GM20000 (cell line): ENCODE measurements at regions not wholly inside any gene's neighbourhood (a gene's known extent, or its start where the extent isn't known, plus 50 kb on each side); places are given as distances from the start of the nearest gene placed in this dataset.

ENCODE experiments used
- DNase-seq: peaks from one replicate; pipeline ENCODE4 v3.0.0; 2012; ENCODE audit warnings: low spot score
- CTCF ChIP-seq: IDR thresholded peaks from 2 replicates; pipeline ENCODE4 v1.5.1; 2012; ENCODE audit warnings: mild to moderate bottlenecking, control low read depth; ENCODE audit errors: extremely low read depth, missing control alignments

DNA sequence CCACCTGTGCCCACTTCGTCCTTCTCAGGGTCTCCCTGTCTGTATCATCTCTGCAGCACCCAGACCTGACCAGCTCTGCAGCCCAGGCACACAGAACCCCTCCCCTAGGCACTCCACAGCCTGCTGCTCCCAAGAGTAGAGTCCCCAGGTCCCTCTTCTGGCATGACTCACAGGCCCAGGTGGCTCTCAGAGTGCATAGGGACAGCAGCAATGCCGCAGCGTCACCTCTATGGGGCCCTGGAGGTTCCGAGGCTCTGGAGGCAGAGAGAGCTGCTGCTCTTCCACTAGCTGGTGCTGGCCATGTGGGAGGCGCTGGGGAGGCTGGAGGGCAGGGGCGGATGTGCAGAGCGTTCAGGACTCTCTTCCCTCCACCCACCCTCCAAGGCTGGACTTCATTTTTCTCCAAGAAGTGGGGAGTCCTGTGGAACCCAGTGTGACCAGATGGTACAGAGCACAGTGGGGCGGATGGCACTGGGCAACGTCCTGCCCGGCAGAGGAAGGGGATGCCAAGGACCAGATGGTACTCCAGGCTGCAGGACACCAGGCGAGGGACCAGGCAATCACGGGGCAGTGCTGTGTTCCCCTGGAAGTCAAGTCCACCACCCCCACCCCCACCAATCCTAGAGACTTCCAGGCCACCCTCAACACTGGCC, 151.7 kb downstream of the RBFOX3 start:
- DNase-seq = no peak
- no peak for TF ChIP-seq CTCF

DNA sequence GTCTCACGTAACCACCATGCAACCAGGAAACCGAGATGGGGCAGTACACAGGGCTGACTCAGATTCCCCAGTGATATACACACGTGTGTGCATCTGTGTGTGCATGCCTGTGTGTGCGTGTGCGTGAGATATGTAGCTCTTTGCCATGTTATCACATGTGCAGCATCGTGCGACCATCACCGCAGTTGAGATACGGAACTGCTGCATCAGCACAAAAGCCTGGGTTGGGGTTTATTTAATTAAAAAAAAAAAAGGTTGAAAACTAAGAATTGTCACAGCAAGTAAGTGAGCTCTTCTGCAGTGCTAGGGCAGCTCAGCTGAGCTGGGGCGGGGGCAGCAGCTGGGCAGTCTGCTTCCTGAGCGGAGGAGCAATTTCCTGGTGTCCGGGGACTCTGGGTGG, 152.5 kb downstream of the RBFOX3 start:
- DNase-seq = no peak
- no peak for TF ChIP-seq CTCF

DNA sequence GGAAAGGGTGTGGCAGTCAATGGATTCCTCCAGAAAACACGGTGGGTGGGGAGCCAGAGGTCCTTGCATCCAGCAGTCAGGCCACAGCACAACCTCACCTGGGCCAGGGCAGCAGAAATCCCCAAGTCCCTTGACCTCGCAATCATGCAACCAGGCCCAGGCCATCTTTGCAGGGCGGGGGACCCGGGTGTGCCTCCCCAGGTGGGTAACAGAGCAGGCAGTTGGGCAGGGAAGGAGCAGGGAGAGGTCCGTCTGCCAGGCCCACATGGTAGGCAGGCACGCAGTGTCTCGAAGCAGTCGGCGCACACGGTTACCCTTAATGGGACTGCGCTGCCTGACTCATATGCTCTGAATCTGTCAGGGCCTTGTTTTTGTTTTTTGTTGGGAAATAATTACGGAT, 153.0 kb downstream of the RBFOX3 start:
- TF ChIP-seq CTCF = no peak
- DNase-seq = no peak

- TF ChIP-seq CTCF = no peak
- no peak for DNase-seq
These were observed 153.5 kb downstream of the RBFOX3 start for GRCh38 chr17:79457376-79457775.

- no peak for DNase-seq
- no peak for TF ChIP-seq CTCF
These were observed 155.2 kb downstream of the RBFOX3 start for GRCh38 chr17:79455636-79456035.

DNA sequence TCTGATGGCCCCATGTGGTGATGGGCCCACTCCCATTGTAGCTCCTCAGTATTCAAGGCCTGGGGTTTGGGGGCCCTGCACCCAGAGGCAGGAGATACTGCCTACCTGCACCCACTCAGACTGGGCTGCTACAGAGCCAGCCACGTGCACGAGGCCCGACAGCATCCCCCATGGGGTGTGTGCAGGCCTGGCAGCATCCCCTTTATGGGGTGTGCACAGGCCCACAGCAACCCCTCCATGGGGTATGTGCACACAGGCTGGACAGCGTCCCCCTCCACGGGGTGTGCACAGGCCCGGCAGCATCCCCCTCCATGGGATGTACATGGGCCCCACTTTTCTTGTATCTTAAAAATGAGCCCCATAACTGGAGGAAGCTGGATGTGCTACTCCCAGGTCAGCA, 156.0 kb downstream of the RBFOX3 start:
- TF ChIP-seq CTCF = no peak
- DNase-seq = no peak

GRCh38 chr17:79453481-79453880, 157.4 kb downstream of the RBFOX3 start:
- DNase-seq = no peak
- TF ChIP-seq CTCF = no peak
